NCI-H460 (cell line): ENCODE measurements at regions not wholly inside any gene's neighbourhood (a gene's known extent, or its start where the extent isn't known, plus 50 kb on each side); places are given as distances from the start of the nearest gene placed in this dataset.
A peak's percentile ranks its signal among the peaks of the same experiment; 100 is the strongest.
"Not testable (repeated sequence)": the region's sequence is repeated elsewhere in the genome, so short reads cannot be mapped to it uniquely, and the experiment has no call there.

Experiments used
- DNase-seq: peaks from one replicate; pipeline ENCODE4 v3.0.0-alpha.2; 2016; ENCODE audit warnings: low read depth; ENCODE audit errors: extremely low read depth

- DNase-seq: no peak
Observed at GRCh38 chr3:170814822-170815221, 55.2 kb downstream of the RPL22L1 start.

- DNase-seq: no peak
Observed at GRCh38 chr3:170813266-170813665, 56.7 kb downstream of the RPL22L1 start.

- peak; percentile 78 for DNase-seq
Observed at GRCh38 chr3:170811928-170812591, 57.9 kb downstream of the RPL22L1 start.

GRCh38 chr3:170811515-170811914 lies 58.5 kb downstream of the RPL22L1 start:
- peak; percentile 3 for DNase-seq

- no peak for DNase-seq
Observed at GRCh38 chr3:170809975-170810357, 60.0 kb downstream of the RPL22L1 start.

GRCh38 chr3:170809007-170809974 lies 60.7 kb downstream of the RPL22L1 start:
- DNase-seq: peak; percentile 57

GRCh38 chr3:170808041-170808440 lies 62.0 kb downstream of the RPL22L1 start:
- DNase-seq: no peak

- DNase-seq: no peak
Observed at GRCh38 chr3:170806676-170807075, 63.3 kb downstream of the RPL22L1 start.

GRCh38 chr3:170806141-170806540 lies 63.9 kb downstream of the RPL22L1 start:
- DNase-seq: no peak

- not testable (repeated sequence) for DNase-seq
Observed at GRCh38 chr3:170805296-170805695, 64.7 kb downstream of the RPL22L1 start.

GRCh38 chr3:170804634-170805033 lies 65.4 kb downstream of the RPL22L1 start:
- not testable (repeated sequence) for DNase-seq

GRCh38 chr3:170804078-170804477 lies 65.9 kb downstream of the RPL22L1 start:
- no peak for DNase-seq

GRCh38 chr3:170802164-170803151 lies 67.5 kb downstream of the RPL22L1 start:
- DNase-seq: peak; percentile 33

- no peak for DNase-seq
Observed at GRCh38 chr3:170801597-170801996, 68.4 kb downstream of the RPL22L1 start.

GRCh38 chr3:170800275-170800674 lies 69.7 kb downstream of the RPL22L1 start:
- DNase-seq: not testable (repeated sequence)

- DNase-seq: no peak
Observed at GRCh38 chr3:170799009-170799408, 71.0 kb downstream of the RPL22L1 start.

- no peak for DNase-seq
Observed at GRCh38 chr3:170797685-170798084, 72.3 kb downstream of the RPL22L1 start.

GRCh38 chr3:170792471-170792870 lies 77.5 kb downstream of the RPL22L1 start:
- DNase-seq: no peak

GRCh38 chr3:170790647-170791046 lies 79.3 kb downstream of the RPL22L1 start:
- no peak for DNase-seq

- DNase-seq: no peak
Observed at GRCh38 chr3:170787464-170787863, 82.5 kb downstream of the RPL22L1 start.

- no peak for DNase-seq
Observed at GRCh38 chr3:170785454-170785853, 84.5 kb downstream of the RPL22L1 start.
